GM04504 (cell line): ENCODE measurements at regions not wholly inside any gene's neighbourhood (a gene's known extent, or its start where the extent isn't known, plus 50 kb on each side); places are given as distances from the start of the nearest gene placed in this dataset.

ENCODE experiments used
- DNase-seq: peaks from one replicate; pipeline ENCODE4 v3.0.0-alpha.2; 2012; ENCODE audit warnings: low read depth

DNA sequence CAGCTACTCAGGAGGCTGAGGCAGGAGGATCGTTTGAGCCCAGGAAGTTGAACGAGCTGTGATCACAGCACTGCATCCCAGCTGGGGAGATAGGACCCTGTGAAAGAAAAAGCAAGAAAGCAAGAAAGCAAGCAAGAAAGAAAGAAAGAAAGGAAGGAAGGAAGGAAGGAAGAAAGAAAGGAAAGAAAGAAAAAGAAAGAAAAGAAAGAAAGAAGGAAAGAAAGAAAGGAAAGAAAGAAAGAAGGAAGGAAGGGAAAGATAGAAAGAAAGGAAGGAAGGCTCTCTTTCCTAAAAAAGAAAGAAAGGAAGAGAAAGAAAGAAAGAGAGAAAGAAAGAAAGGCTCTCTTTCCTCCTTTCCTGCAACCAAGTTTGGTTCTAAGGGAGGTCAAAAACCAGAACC lies 380.3 kb downstream of the PCNX1 start:
- no peak for DNase-seq

DNA sequence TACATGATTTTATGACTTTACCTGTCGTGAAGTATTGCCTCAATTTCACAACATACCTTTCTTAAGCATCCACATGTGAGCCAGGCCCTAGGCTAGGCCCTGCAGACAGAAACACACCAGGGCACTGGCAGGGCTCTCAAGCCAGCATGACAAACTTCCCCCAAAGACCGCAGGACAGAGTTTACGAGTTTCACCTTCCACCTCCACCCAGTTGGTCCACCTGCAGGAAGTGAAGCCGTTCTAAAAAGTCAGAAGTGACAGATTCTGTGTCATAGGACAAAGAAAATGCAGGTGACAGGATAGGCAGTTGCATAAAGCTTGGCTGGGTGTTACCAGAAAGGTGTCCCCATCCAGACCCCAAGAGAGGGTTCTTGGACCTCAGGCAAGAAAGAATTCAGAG lies 382.3 kb downstream of the PCNX1 start:
- DNase-seq = no peak

DNA sequence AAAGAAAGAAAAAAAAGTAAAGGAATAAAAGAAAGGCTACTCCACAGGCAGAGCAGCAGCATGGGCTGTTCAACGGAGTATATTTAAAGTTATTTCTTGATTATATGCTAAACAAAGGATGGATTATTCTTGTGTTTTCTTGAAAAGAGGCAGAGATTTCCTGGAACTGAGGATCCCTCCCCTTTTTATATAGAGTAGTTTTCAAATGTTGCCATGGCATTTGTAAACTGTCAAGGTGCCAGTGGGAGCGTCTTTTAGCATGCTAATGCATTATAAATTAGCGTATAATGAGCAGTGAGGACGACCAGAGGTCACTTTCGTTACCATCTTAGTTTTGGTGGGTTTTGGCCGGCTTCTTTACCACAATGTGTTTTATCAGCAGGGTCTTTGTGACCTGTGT lies 383.0 kb downstream of the PCNX1 start:
- DNase-seq = no peak

DNA sequence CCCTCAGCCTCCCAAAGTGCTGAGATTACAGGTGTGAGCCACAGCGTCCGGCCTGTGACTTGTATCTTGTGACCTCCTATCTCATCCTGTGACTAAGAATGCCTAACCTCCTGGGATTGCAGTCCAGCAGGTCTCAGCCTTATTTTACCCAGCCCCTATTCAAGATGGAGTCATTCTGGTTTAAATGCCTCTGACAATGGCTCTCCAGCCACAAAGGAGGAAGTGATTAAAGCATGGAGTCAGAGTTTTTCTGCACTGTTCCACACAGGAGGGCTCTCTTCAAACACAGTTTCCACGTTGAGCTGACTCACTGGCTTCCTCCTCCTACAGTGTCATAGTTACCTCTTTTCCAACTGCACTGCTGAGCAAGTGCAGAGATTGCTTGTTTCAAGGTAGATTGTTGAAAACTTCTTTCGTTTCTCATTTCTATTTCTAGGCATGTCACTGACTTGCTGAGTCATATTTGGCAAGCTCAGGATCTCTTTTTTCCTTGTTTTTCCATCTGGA lies 383.8 kb downstream of the PCNX1 start:
- DNase-seq = peak; percentile 69

DNA sequence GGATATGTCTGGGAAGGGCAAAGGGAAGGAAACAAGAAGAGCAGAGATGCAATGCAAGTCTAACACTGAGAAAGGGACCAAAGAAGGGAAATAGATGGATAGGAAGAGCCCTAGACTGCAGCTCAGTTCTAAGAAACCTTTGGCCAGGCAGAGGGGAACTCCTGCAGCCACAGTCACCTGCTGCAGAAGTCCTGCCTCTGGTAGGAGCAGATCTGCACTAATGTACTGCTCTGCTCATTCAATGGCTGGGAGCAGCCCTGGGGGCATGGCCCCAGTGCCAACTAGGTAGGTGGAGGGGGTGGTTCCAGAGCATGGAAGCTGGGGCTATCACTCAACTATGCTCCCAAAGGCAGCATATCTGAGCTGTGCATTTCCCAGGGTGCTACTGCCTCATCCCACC lies 388.9 kb downstream of the PCNX1 start:
- no peak for DNase-seq

DNA sequence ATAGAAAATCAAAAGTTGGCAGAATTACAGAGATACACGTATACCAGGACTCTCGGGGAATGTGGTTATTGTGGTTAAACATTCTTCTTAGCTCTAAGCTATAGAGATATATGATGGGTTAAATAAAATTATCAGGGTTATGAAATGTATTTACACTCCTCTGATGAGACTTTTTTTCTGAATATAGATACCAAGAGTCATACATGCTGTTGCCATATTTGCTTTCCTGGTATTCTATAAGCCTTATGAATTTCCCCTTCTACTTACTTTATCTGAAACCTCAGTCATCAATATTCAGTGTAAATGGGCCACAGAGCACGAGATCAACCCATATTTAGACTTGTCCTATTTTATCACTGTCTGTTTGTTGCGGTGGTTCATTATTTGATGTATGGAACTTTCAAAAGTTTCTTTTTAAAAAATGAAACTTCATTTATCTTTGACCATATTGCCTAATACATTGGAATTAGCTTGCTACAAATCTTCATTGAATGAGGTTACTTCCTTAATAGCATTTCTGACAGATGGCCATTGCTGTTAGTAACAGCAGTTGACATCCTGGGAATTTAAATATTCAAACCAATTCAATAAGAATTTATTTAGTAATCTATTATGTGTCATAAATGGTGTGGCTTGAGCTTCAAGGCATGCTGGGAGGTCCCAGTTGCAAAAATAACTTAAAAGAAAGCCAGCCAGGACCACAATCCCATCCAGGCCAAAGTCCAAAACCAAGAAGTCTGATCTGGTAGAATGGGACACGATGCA lies 393.5 kb downstream of the PCNX1 start:
- no peak for DNase-seq

DNA sequence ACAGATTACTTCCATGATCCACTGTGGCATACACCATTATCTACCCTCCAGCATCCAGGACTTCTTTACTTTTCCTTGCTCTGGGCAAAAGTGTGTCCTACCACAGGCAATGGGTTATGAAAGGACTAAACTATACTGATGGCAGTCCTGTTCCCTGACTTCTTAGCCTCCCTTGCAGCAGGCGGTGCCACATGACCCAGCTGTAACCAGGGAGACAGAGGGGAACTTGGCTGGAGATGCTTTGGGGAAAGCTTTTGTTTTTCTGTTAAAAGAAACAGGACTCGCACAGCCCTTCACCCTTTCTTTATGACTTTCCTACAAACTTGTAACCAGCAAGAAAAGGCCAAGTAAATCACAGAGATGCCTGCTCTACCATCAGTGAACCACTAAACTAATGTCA lies 394.4 kb downstream of the PCNX1 start:
- DNase-seq = no peak

DNA sequence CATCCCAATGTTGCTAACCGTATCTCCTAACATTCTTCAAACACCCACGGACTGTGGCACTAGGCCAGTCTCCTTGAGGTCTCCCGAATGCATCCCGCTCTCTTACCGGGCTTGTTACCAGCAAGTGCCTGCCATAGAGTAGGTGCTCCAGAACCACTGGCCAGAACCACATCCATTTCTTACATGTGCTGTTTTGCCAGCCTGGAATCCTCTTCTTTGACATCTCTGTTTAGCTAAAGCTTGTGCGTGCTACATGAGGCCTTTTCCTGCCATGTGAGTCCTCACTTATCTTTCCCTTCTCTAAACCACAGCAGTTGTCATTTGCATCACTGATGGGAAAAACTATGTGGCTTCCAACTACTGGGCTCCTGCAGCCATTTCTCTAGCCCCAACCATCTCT lies 397.4 kb downstream of the PCNX1 start:
- DNase-seq = no peak

DNA sequence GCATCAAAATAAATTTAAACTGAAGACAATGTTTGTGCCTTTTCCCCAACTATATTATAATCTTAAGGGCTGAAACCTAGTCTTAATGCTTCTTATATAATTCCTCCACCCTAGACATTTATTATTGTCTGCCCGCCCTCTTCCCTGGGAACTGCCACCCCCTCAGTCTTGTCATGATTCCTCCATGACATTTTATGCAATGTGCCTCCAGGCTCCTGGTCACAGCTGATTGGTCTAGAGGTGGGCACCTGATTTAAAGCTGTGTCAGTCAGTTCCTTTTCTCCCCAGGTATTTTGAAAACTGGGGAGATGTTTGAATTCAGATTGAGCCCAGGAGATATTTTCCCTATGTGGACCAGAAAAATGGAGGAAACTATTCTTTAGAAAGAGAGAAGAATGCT lies 401.4 kb downstream of the PCNX1 start:
- DNase-seq = no peak

DNA sequence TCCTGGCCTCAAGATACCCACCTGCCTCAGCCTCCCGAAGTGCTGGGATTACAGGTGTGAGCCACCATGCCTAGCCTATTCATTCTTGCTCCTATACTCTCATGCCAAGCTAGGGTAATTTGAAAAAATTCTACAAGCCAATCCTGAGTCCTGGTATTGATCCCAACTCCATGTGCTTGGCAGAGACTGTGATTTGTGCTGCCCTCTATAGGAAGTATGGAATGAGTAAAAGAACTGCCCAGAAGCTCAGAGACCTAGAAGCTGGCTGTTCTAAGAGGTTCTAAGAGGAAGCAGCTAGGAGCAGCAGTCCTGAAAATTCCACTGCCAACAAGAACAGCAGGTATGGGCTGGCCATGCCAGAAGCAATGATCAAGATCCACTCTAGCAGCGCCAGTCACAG lies 402.5 kb downstream of the PCNX1 start:
- DNase-seq = no peak

DNA sequence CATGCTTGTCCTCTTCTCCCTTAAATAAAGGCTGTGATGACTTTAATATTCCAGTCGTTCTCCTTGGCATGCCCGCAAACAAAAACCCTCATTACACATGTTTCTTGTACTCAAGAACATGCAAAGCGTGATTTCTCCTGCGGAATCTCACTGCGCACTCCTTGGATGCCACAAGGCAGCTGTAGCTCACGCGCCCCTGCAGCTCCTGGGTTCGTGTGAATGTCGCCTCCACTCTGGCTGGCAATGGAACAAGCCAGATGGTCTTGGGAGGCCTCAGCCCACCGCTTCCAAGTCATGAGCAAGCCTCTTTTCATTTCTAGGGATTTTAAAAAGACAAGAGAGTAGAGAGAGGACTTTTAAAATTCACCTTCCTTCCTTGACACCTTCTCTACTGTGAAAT lies 403.8 kb downstream of the PCNX1 start:
- no peak for DNase-seq

DNA sequence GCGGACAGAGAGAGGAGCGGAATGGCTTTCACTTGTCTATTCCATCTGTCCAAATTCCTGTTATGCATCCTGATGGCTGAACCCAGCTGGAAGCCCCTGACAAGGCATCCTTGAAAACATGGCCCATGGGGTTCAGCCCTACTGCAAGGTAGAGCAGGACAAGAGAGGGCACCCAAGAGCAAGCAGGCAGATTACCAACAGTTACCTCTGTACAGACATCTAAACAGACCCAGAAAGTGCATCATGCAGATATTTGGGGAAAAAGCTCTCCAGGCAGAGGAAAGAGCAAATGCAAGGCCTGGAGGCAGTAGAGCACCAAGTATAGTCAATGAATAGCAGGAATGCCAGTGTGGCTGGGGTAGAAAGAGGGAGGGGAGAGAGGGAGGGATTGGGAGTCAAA lies 407.5 kb downstream of the PCNX1 start:
- DNase-seq = no peak

DNA sequence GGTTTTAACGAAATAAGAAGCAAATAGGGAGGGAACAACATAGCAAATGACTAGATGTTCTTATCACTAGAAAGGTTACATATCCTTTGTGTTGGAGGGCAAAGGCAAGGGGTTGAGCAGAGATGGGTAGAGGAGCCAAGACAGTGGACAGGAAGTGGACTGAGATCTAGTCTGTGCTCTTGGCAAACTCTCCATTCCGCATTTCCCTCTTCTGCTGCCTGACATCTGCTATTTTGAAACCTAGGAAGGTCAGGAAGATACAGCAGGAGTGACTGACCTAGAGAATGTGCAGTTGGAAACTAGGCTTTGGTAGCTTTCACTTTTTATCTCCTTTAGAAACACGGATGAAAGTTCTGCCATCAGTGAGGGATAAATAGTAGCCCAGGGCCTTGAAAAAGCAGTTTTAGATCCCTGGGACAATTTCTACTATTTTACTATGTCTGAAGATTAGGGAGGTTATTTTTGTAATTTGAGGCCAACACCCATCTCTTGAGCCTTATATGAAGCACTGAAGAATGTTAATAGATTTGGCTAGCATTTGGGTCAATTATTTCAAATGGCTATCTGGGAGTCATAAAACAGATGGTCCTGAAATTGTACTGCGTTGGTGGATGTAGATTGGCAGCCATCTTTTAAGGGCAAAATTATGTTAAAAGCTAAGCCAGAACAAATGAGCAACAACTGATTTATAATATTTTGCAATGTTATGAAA lies 410.3 kb downstream of the PCNX1 start:
- DNase-seq = no peak

DNA sequence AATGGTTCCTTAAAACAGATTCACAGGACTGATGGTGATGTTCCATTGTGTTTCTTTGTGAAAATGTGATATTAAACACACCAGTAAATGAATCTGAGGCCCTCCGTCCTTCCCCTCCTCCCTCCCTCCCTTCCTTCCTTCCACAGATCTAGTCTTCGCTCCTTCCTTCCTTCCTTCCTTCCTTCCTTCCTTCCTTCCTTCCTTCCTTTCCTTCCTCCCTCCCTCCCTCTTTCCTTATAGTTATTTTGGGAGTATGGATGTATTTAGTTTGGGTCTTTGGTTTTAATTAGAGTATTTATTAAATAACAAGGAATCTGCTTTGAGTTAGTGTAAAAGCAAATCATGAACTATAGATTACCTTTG lies 410.8 kb downstream of the PCNX1 start:
- DNase-seq = no peak

DNA sequence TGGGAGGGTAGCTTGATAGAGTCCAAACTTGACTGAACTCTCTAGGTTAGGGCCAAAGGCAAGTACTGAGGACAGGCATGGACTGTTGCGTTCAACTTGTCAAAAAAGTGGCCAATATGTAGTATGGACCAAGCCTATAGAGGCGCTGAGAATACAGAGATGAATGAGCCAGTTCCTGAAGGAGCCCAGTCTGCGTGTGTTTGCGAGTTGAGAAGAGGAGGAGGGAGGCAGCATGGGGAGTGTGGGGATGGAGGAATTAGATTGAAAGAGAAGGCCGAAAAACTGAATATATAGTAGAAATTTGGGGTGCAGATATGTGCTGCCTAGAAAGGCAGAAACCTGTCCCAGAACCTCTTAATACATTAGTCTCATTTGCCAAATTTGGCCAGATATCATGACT lies 412.4 kb downstream of the PCNX1 start:
- DNase-seq = no peak

DNA sequence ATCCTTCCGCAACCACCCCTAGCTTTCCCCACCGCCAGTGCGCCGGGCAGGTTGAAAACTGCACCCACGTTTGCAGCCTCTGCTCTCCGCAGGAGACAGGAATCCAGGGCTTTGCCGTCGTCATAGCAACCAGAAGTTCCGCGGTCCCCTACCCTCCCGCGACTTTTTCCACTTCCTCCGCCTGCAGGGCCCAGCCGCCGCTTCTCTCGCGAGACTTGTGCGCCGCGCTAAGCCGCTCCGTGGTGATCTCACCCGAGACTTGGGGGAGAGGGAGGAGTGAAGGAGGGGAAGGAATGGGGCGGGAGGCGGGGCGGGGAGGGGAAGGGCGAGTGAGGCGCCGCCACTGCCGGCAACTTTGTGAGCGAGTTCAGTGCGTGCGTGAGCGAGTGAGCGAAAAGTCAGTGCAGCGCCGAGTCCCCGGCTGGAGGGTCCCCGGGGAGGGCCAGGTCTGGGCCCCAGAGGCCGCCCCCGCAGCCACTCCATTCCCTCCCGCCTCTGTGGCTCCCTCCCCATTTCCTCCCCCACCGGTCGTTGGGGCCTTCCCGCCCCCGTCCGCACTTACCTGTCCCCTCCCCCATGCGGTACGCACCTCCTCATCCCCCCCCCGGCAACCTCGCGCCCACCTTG lies 413.0 kb downstream of the PCNX1 start, which contains the start of gene SIPA1L1:
Gene SIPA1L1 (plus strand): TSS at position 370 of the 627 bp plus-strand sequence.
- peak; percentile 98 for DNase-seq

DNA sequence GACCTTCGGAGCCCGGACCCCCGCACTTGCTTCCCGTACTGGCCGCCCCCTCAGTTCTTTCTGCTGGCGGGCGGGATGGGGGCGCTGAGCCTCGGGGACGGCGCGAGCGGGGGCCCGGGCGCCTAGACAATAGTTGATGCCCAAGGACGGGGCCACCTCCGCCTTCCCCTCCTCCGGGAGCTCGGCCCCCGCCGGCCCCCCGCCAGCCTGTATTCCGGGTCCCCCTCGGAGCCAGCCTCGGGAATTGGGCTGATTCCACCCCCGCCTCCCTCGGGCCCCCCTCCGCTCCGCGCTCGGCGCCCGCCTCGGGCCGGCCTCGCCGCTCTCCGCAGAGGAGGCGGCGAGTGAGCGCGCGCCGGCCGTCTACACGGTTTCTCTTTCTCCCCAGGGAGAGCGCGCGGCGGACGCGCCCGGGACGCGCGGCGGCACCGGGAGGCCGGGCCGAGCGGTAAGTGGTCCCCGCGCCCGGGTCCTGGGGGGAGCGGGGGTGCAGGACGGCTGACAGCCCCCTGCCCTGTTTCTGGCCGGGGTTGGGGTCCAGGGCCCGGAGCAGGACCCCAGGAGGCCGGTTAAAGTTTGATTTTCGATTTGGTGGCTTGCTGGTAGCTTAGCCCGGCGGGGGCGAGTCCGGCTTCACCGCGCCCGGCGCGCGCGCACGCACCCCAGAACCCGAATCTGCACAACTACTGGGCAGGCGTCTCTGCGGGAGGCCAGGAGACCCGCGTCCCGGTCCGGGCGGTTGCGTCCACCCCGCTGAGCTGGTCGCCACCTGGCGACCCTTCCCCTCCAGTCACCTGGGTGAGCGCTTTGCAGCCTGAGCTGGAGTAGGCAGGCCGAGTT lies 413.7 kb downstream of the PCNX1 start:
- peak; percentile 52 for DNase-seq

DNA sequence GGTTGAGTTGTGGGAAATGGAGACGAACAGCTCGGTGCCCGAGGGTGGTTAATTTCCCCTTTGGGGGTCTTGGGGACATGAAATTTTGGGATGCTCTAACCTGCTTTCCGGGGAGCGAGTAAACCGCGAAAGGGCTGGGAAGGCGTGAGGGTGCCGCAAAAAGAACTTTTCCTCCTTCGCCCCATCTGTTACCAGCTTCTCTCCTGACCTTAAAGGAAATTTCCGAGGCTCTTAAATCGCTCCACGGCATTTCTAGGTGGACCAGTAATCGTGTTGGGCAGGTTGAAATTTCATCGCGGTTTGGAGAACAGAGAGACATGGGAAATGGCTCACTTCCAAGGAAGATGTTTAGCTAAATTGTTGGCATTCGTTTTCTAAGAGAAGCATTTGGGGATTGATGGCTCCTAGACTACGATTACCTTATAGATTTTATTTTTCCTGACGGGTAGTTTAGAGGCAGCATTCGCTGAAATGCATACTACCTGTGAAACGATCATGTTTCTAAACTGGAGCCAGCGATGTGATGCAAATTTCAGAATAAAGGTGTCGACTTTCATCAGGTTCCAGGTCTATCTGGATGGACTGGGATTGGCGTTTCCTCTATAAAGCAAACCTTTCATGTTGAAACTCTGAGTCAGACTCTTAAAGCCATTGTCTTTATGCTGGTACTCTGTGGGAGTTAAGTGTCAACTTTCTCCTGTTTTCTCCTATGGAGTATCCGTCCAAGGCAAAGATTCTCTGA lies 414.5 kb downstream of the PCNX1 start:
- DNase-seq = peak; percentile 14

DNA sequence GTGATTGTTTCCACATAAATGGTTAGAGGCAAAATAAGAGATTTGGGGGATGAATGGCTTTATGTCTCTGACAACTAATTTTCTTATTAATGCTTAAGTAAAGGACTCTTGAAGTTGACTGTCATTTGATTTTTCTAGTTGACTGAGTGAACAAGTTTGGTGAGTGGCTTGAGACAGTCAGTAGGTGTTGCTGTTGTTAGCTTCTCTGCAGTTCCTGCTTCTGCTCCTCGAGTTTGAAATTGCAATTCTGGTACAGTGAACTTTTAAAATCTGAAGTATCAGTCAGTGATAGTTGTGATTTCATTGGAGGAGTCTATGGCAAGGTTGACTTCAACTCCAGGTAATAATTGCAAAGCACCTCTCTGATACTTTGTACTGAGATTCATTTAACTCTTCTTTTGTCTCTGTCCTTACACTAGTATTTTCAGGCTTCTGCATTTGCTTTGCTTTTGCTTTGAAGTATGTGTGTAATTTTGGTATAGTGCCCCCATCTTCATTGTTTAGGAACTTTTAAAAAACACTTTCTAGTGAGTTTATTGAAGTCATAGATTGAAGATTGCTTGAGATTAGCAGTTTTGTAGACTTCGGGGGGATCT lies 415.5 kb downstream of the PCNX1 start:
- DNase-seq = peak; percentile 29

DNA sequence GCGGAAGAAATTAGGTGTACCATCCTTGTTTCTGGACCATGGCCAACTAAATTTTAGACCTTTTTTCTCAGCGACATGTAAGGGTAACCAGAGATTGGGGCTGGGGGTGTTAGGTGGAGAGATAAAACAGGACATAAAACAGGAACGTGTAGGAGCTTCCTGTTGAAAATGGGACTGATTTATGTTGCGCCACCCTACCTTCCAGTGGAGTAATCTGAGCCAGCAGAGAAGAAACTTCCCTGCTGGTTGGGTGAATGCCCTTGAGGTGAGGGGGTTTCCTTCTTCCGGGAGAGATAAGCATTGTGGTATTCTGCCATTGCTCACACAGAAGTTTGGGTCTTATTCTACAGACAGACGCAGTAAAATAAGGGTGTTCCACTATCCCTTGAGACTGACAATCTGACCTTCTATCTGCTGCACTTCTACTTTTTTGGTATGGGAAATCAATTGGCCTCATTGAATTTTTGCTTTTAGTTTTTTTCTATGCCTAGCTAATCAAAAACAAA lies 417.6 kb downstream of the PCNX1 start:
- no peak for DNase-seq

DNA sequence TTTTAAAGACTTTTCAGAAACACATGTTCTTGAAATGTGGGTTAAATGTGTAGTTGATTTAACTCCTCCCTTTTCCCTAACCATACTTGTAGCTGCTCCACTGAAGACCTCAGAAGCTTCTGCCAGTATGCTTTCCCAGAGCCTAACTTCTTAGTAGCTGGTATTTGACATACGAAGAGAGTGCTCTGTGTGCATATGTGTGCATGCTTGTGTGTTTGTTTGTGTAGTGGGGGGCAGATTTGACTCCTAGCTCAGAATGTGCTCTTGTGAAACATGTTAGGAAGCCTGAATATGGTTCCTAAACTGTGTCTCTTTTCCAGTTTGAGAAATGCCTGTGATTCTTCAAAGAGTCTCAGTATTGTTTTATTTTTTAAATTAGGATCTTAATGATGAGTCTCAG lies 420.4 kb downstream of the PCNX1 start:
- no peak for DNase-seq
